MCF 10A (cell line): ENCODE measurements at regions not wholly inside any gene's neighbourhood (a gene's known extent, or its start where the extent isn't known, plus 50 kb on each side); places are given as distances from the start of the nearest gene placed in this dataset.
A peak's percentile ranks its signal among the peaks of the same experiment; 100 is the strongest.

Experiments used
- BruUV-seq: library from RNA; stranded (reverse); fragments of 400-500 nt; replicated peaks from 2 replicates; lab custom pipeline; 2021; lab: Mats Ljungman, UMichigan
- CTCF ChIA-PET: fragments of 300-600 bp; sonication (Branson Sonifier 250); formaldehyde crosslinking; extraction: SDS; loops from one replicate; lab custom pipeline; 2021; ENCODE audit warnings: antibody characterized with exemption, inconsistent platforms; lab: Yijun Ruan, JAX
- POLR2A ChIA-PET: fragments of 300-600, 350-650 bp; sonication (Branson Sonifier 250); formaldehyde crosslinking; extraction: SDS; loops from one replicate; lab custom pipeline; 2020; ENCODE audit warnings: antibody characterized with exemption, inconsistent platforms; lab: Yijun Ruan, JAX
- DNase-seq: peaks from one replicate; pipeline ENCODE4 v3.0.0-alpha.2; 2018; ENCODE audit not compliant: unreplicated experiment
- H3K27ac Mint-ChIP-seq: one replicate; pipeline ENCODE4 v1.8.0; 2022; ENCODE audit warnings: mild to moderate bottlenecking, low read depth, mixed read lengths; ENCODE audit not compliant: unreplicated experiment
- H3K27me3 Mint-ChIP-seq: one replicate; pipeline ENCODE4 v1.8.0; 2022; ENCODE audit warnings: mixed read lengths; ENCODE audit not compliant: insufficient read depth, unreplicated experiment
- H3K36me3 Mint-ChIP-seq: one replicate; pipeline ENCODE4 v1.8.0; 2022; ENCODE audit warnings: mild to moderate bottlenecking, moderate library complexity, mixed read lengths; ENCODE audit not compliant: insufficient read depth, unreplicated experiment
- H3K4me1 Mint-ChIP-seq: one replicate; pipeline ENCODE4 v1.8.0; 2022; ENCODE audit warnings: mixed read lengths; ENCODE audit not compliant: insufficient read depth, unreplicated experiment
- H3K4me3 Mint-ChIP-seq: one replicate; pipeline ENCODE4 v1.8.0; 2022; ENCODE audit warnings: mild to moderate bottlenecking, moderate library complexity, mixed read lengths; ENCODE audit not compliant: unreplicated experiment
- H3K9me3 Mint-ChIP-seq: one replicate; pipeline ENCODE4 v1.8.0; 2022; ENCODE audit warnings: mixed read lengths; ENCODE audit not compliant: unreplicated experiment
- CTCF ChIP-seq: fragments of 200-600 bp; IDR thresholded peaks from one replicate; pipeline ENCODE4 v1.8.0; 2022; ENCODE audit warnings: antibody characterized with exemption, mild to moderate bottlenecking; ENCODE audit not compliant: unreplicated experiment
- intact Hi-C: fragments of 100-400 bp; cut with micrococcal nuclease; formaldehyde crosslinking; loops from 2 replicates; pipeline ENCODE4 v1.14.1; 2022

- no peak for TF ChIP-seq CTCF
- Mint-ChIP-seq H3K4me3 (no peak overlapping the region), H3K4me1 (no peaks in the 10 kb centered on the region), H3K27ac (no peak overlapping the region), H3K9me3 (no peaks in the 10 kb centered on the region), H3K36me3 (no peaks in the 10 kb centered on the region), H3K27me3 (peaks cover 10% of the 10 kb centered on the region)
- DNase-seq: peak; percentile 11
- POLR2A ChIA-PET: no interaction called here
- no TSS peak for BruUV-seq
- intact Hi-C loops: no loop called here
- CTCF ChIA-PET: interaction anchor here (0.5 to 1.2 kb wide), 5 partner anchors 8 to 183 kb away, joined by 3 to 5 read pairs (median 3); no protein-coding TSS in a partner anchor
Observed at GRCh38 chr13:47000165-47000564, 103.3 kb upstream of the HTR2A start.

GRCh38 chr13:46996316-46997030 lies 99.6 kb upstream of the HTR2A start:
- no peak overlapping the region for H3K4me3 Mint-ChIP-seq
- peak overlapping the region; percentile 16 for H3K27ac Mint-ChIP-seq
- H3K9me3 Mint-ChIP-seq: no peaks in the 10 kb centered on the region
- no peaks in the 10 kb centered on the region for H3K27me3 Mint-ChIP-seq
- no peaks in the 10 kb centered on the region for H3K4me1 Mint-ChIP-seq
- ChIA-PET POLR2A (interaction anchor here (1.2 to 1.4 kb wide), 2 partner anchors 10 to 12 kb away, joined by 4 read pairs; no protein-coding TSS in a partner anchor), CTCF (interaction anchor here (0.7 to 2.5 kb wide), 6 partner anchors 16 to 600 kb away, joined by 3 to 8 read pairs (median 4); no protein-coding TSS in a partner anchor)
- TF ChIP-seq CTCF: no peak
- no peaks in the 10 kb centered on the region for H3K36me3 Mint-ChIP-seq
- DNase-seq: no peak
- BruUV-seq: no TSS peak
- intact Hi-C loops: no loop called here

- H3K27ac Mint-ChIP-seq: peak overlapping the region; percentile 16
- H3K36me3 Mint-ChIP-seq: no peaks in the 10 kb centered on the region
- H3K9me3 Mint-ChIP-seq: no peaks in the 10 kb centered on the region
- no peaks in the 10 kb centered on the region for H3K27me3 Mint-ChIP-seq
- no TSS peak for BruUV-seq
- H3K4me3 Mint-ChIP-seq: no peak overlapping the region
- no peaks in the 10 kb centered on the region for H3K4me1 Mint-ChIP-seq
- no peak for TF ChIP-seq CTCF
- ChIA-PET CTCF (interaction anchor here (0.7 to 2.5 kb wide), 5 partner anchors 8 to 600 kb away, joined by 3 to 8 read pairs (median 5); no protein-coding TSS in a partner anchor), POLR2A (interaction anchor here (1.0 to 1.4 kb wide), 3 partner anchors 9 to 25 kb away, joined by 3 to 4 read pairs (median 4); no protein-coding TSS in a partner anchor)
- no peak for DNase-seq
- intact Hi-C loops: no loop called here
Observed at GRCh38 chr13:46995874-46996273, 99.0 kb upstream of the HTR2A start.

GRCh38 chr13:46994492-46994891 lies 97.6 kb upstream of the HTR2A start:
- H3K36me3 Mint-ChIP-seq: no peaks in the 10 kb centered on the region
- no peak overlapping the region for H3K27ac Mint-ChIP-seq
- H3K4me3 Mint-ChIP-seq: no peak overlapping the region
- H3K4me1 Mint-ChIP-seq: no peaks in the 10 kb centered on the region
- TF ChIP-seq CTCF: no peak
- BruUV-seq: no TSS peak
- CTCF ChIA-PET: interaction anchor here (1.8 to 2.5 kb wide), 3 partner anchors 14 to 602 kb away, joined by 5 to 8 read pairs (median 5); no protein-coding TSS in a partner anchor
- H3K9me3 Mint-ChIP-seq: no peaks in the 10 kb centered on the region
- intact Hi-C loops: no loop called here
- H3K27me3 Mint-ChIP-seq: no peaks in the 10 kb centered on the region
- POLR2A ChIA-PET: no interaction called here
- DNase-seq: no peak
